Tibial nerve (tissue), 4 donors: ENCODE measurements at regions not wholly inside any gene's neighbourhood (a gene's known extent, or its start where the extent isn't known, plus 50 kb on each side); places are given as distances from the start of the nearest gene placed in this dataset.
A peak's percentile ranks its signal among the peaks of the same experiment; 100 is the strongest.

Source experiments
- DNase-seq, 2 donors: peaks; one replicate each; pipeline ENCODE4 v3.0.0-alpha.2; 2019; ENCODE audit warnings: low spot score in 2 of 2
- H3K27ac ChIP-seq, 4 donors: fragments of 200-600 bp; sonication (generic) in 3 of 4; one replicate each; pipeline ENCODE4 v1.5.1; 2017 to 2019; ENCODE audit warnings: mild to moderate bottlenecking in 1 of 4
- H3K27me3 ChIP-seq, 2 donors: fragments of 200-600 bp; sonication (generic) in 1 of 2; one replicate each; pipeline versions ENCODE4 v1.5.1 to v1.6.0; 2017 to 2019
- H3K36me3 ChIP-seq, 3 donors: fragments of 200-600 bp; sonication (generic); one replicate each; pipeline ENCODE4 v1.5.1; 2018 to 2019
- H3K4me1 ChIP-seq, 4 donors: fragments of 200-600 bp; sonication (generic) in 3 of 4; one replicate each; pipeline ENCODE4 v1.5.1; 2017 to 2019
- H3K4me3 ChIP-seq, 4 donors: fragments of 200-600 bp; sonication (generic) in 3 of 4; one replicate each; pipeline ENCODE4 v1.5.1; 2017 to 2019; ENCODE audit warnings: mild to moderate bottlenecking in 1 of 4, moderate library complexity in 1 of 4
- H3K9me3 ChIP-seq, 4 donors: fragments of 200-600 bp; sonication (generic) in 3 of 4; one replicate each; pipeline ENCODE4 v1.5.1; 2017 to 2019
- EP300 ChIP-seq, 2 donors: sonication (generic); formaldehyde crosslinking; IDR thresholded peaks; one replicate each; pipeline ENCODE4 v1.6.1; 2017; ENCODE audit warnings: antibody characterized with exemption in 2 of 2, mild to moderate bottlenecking in 1 of 2
- POLR2A ChIP-seq, 2 donors: fragments of 450-650 bp; IDR thresholded peaks; one replicate each; pipeline ENCODE4 v1.6.1; 2017; ENCODE audit warnings: antibody characterized with exemption in 2 of 2, mild to moderate bottlenecking in 2 of 2, moderate library complexity in 2 of 2
- WGBS, 2 donors: methylation state at CpG; one replicate each; pipeline ENCODE4 v1.1.5; 2018; 5-methylcytosine and 5-hydroxymethylcytosine counted together
- TF ChIP-seq, protein P1 (sequence below), 5 experiments: fragments of 200-600 bp in 3 of 5; fragments of 450-650 bp in 2 of 5; sonication (generic) in 3 of 5; IDR thresholded peaks; one replicate each; pipeline ENCODE4 v1.5.1; 2016 to 2019; ENCODE audit warnings: antibody characterized with exemption in 5 of 5, mild to moderate bottlenecking in 3 of 5, moderate library complexity in 2 of 5

DNA sequence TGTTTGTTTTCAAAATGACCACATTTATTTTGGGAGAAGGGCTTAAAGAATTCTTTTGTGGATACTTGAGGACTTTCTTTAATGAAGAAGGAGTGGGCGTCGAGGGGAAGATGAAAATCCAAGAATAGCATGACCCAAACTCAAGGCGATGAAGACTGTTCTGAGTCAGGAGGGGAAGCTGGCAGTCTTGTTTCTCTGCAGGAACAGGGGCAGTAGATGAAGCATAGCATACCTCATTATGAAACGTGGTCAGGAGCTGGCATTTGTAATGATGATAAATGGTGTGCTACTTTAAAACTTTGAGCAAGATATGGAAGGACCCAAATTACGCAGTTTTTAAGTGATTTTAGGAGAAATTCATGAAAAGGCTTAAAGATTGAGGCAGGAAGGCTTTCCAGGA lies 549.0 kb downstream of the IGSF11 start:
- TF ChIP-seq EP300 (IDR thresholded peaks at IDR 0.05) (no peak), POLR2A (IDR thresholded peaks at IDR 0.05) (no peak)
- TF ChIP-seq, protein P1, sequence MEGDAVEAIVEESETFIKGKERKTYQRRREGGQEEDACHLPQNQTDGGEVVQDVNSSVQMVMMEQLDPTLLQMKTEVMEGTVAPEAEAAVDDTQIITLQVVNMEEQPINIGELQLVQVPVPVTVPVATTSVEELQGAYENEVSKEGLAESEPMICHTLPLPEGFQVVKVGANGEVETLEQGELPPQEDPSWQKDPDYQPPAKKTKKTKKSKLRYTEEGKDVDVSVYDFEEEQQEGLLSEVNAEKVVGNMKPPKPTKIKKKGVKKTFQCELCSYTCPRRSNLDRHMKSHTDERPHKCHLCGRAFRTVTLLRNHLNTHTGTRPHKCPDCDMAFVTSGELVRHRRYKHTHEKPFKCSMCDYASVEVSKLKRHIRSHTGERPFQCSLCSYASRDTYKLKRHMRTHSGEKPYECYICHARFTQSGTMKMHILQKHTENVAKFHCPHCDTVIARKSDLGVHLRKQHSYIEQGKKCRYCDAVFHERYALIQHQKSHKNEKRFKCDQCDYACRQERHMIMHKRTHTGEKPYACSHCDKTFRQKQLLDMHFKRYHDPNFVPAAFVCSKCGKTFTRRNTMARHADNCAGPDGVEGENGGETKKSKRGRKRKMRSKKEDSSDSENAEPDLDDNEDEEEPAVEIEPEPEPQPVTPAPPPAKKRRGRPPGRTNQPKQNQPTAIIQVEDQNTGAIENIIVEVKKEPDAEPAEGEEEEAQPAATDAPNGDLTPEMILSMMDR (IDR thresholded peaks at IDR 0.05) = no peak
- no peak for DNase-seq
- 48 to 56% methylated on average over 5 of the region's 5 CpGs for WGBS, 2 donors
- Histone ChIP-seq H3K4me3 (no peak overlapping the region), H3K9me3 (no peaks in the 10 kb centered on the region), H3K4me1 (no peaks in the 10 kb centered on the region), H3K27me3 (no peaks in the 10 kb centered on the region), H3K27ac (no peak overlapping the region), H3K36me3 (no peaks in the 10 kb centered on the region)

GRCh38 chr3:118487734-118488133 lies 546.9 kb downstream of the IGSF11 start:
- H3K27me3 ChIP-seq = no peaks in the 10 kb centered on the region
- no peak overlapping the region for H3K27ac ChIP-seq
- WGBS, 2 donors = 81 to 84% methylated on average over 2 of the region's 2 CpGs

GRCh38 chr3:118488732-118489131 lies 545.9 kb downstream of the IGSF11 start:
- Histone ChIP-seq H3K27ac (no peak overlapping the region), H3K27me3 (no peaks in the 10 kb centered on the region), H3K36me3 (no peaks in the 10 kb centered on the region), H3K9me3 (no peaks in the 10 kb centered on the region), H3K4me3 (no peak overlapping the region), H3K4me1 (no peaks in the 10 kb centered on the region)
- DNase-seq = no peak
- 31 to 34% methylated on average over 3 of the region's 3 CpGs for WGBS, 2 donors
- no peak for TF ChIP-seq POLR2A (IDR thresholded peaks at IDR 0.05)

More at GRCh38 chr3:118487734-118488133, 546.9 kb downstream of the IGSF11 start:
- no peaks in the 10 kb centered on the region for H3K9me3 ChIP-seq
- no peak for DNase-seq
- no peaks in the 10 kb centered on the region for H3K4me1 ChIP-seq
- H3K4me3 ChIP-seq = no peak overlapping the region
- no peaks in the 10 kb centered on the region for H3K36me3 ChIP-seq
- TF ChIP-seq POLR2A (IDR thresholded peaks at IDR 0.05) (no peak), EP300 (IDR thresholded peaks at IDR 0.05) (no peak)
- TF ChIP-seq, protein P1 (IDR thresholded peaks at IDR 0.05) = no peak

DNA sequence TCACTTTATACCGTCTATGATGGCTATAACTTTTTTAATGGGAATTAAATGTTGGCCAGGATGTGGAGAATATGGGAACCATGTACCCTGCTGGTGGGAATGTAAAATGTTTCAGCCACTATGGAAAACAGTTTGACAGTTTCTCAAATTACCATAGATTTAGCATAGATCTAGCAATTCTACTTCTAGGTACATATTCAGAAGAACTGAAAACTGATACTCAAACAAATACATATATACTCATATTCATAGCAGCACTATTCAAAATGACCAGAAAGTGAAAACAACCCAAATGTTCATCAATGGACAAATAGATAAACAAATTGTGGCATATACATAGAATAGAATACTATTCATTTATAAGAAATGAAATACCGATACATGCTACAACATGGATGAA lies 539.4 kb downstream of the IGSF11 start:
- WGBS, 2 donors = 70 to 91% methylated on average over 2 of the region's 2 CpGs
- no peak overlapping the region for H3K27ac ChIP-seq
- H3K4me3 ChIP-seq = no peak overlapping the region
- H3K9me3 ChIP-seq = no peaks in the 10 kb centered on the region
- no peaks in the 10 kb centered on the region for H3K27me3 ChIP-seq
- DNase-seq = no peak
- TF ChIP-seq, protein P1 (IDR thresholded peaks at IDR 0.05) = no peak
- TF ChIP-seq POLR2A (IDR thresholded peaks at IDR 0.05) (no peak), EP300 (IDR thresholded peaks at IDR 0.05) (no peak)
- no peaks in the 10 kb centered on the region for H3K4me1 ChIP-seq
- H3K36me3 ChIP-seq = no peaks in the 10 kb centered on the region

DNA sequence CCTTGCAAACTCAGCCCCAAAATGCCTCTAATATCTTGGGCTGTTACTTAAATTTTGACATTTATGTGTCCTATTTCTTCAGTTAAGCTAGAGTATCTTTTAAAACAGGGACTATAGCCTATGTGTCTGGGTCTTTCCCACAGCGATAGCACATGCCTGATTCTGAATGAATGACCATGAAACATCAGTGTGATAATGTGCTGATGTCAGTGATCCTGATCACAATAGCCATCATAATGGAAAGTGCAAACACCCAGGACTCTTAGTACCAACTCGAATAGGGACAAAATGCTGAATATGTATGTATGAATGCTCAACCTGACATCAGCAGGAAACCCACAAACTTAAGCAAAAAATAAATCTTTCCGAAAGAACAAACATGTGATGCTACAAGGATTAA lies 537.4 kb downstream of the IGSF11 start:
- Histone ChIP-seq H3K27me3 (no peaks in the 10 kb centered on the region), H3K4me3 (no peak overlapping the region), H3K27ac (no peak overlapping the region), H3K4me1 (peaks cover 0 to 14% (median 0%) of the 10 kb centered on the region in 4 donors), H3K9me3 (no peaks in the 10 kb centered on the region), H3K36me3 (no peaks in the 10 kb centered on the region)
- DNase-seq = no peak
- TF ChIP-seq EP300 (IDR thresholded peaks at IDR 0.05) (no peak), POLR2A (IDR thresholded peaks at IDR 0.05) (no peak)
- TF ChIP-seq, protein P1 (IDR thresholded peaks at IDR 0.05) = no peak
- WGBS, 2 donors = 81% methylated on average over 3 of the region's 3 CpGs

GRCh38 chr3:118501152-118501551 lies 533.5 kb downstream of the IGSF11 start:
- H3K4me1 ChIP-seq = peaks cover 0 to 14% (median 0%) of the 10 kb centered on the region in 4 donors
- peak; percentile 5 to 23 for DNase-seq
- no peaks in the 10 kb centered on the region for H3K27me3 ChIP-seq
- TF ChIP-seq POLR2A (IDR thresholded peaks at IDR 0.05) (no peak), EP300 (IDR thresholded peaks at IDR 0.05) (no peak)
- TF ChIP-seq, protein P1 (IDR thresholded peaks at IDR 0.05) = no peak
- 17 to 26% methylated on average over 1 of the region's 1 CpG for WGBS, 2 donors
- no peaks in the 10 kb centered on the region for H3K36me3 ChIP-seq
- no peak overlapping the region for H3K4me3 ChIP-seq
- no peaks in the 10 kb centered on the region for H3K9me3 ChIP-seq
- H3K27ac ChIP-seq = no peak overlapping the region
